K562 (cell line): ENCODE measurements at regions not wholly inside any gene's neighbourhood (a gene's known extent, or its start where the extent isn't known, plus 50 kb on each side); places are given as distances from the start of the nearest gene placed in this dataset.

Experiments
- BCOR ChIP-seq: fragments of 450-650 bp; IDR thresholded peaks from 2 replicates; pipeline ENCODE4 v1.6.1; 2016
- BRCA1 ChIP-seq, 2 experiments: fragments of 450-650 bp in 1 of 2; sonication (generic) in 1 of 2; formaldehyde crosslinking in 1 of 2; IDR thresholded peaks; 2 replicates each; pipeline versions ENCODE4 v1.5.0 to v1.6.1; 2017 to 2020; ENCODE audit warnings: mild to moderate bottlenecking in 1 of 2, missing genetic modification reagents in 1 of 2
- CEBPG ChIP-seq, 3 experiments: fragments of 200-800 bp in 1 of 3; sonication (Bioruptor generic) in 1 of 3; sonication (generic) in 1 of 3; formaldehyde crosslinking in 1 of 3; IDR thresholded peaks in 2 of 3; conservative IDR thresholded peaks in 1 of 3; 2 replicates each; pipeline versions ENCODE4 v1.6.1 to v1.8.0; 2016 to 2022; ENCODE audit warnings: missing compliant biosample characterization in 2 of 3, missing genetic modification characterization in 2 of 3, mild to moderate bottlenecking in 1 of 3, missing genetic modification reagents in 1 of 3
- GATAD2B ChIP-seq: fragments of 450-650 bp; IDR thresholded peaks from 2 replicates; pipeline ENCODE4 v1.6.1; 2017; ENCODE audit warnings: mild to moderate bottlenecking, borderline replicate concordance
- HMGN3 ChIP-seq: IDR thresholded peaks from 2 replicates; pipeline ENCODE4 v1.6.1; 2011; ENCODE audit warnings: borderline replicate concordance, low read depth, mild to moderate bottlenecking, mixed read lengths, low read length; ENCODE audit not compliant: insufficient read length; ENCODE audit errors: extremely low read depth
- HSF4 ChIP-seq: fragments of 250-450 bp; sonication (Bioruptor Pico); IDR thresholded peaks from 2 replicates; pipeline ENCODE4 v2.1.2; 2022; ENCODE audit warnings: mild to moderate bottlenecking, moderate library complexity, borderline replicate concordance
- ID3 ChIP-seq, 2 experiments: fragments of 250-450 bp in 1 of 2; fragments of 450-650 bp in 1 of 2; sonication (Bioruptor Pico) in 1 of 2; IDR thresholded peaks; 2 replicates each; pipeline versions ENCODE4 v1.6.1 to v1.8.0; 2016 to 2021; ENCODE audit warnings: mild to moderate bottlenecking in 2 of 2, moderate library complexity in 2 of 2, missing compliant biosample characterization in 1 of 2, missing genetic modification characterization in 1 of 2
- MTA2 ChIP-seq: fragments of 450-650 bp; IDR thresholded peaks from 2 replicates; pipeline ENCODE4 v1.6.1; 2016; ENCODE audit warnings: low read depth
- NCOA1 ChIP-seq: fragments of 450-650 bp; IDR thresholded peaks from 2 replicates; pipeline ENCODE4 v1.6.1; 2016; ENCODE audit warnings: low read depth
- NR2F6 ChIP-seq: fragments of 450-650 bp; formaldehyde crosslinking; IDR thresholded peaks from 2 replicates; pipeline ENCODE4 v1.4.0; 2020; ENCODE audit warnings: mild to moderate bottlenecking
- OTX1 ChIP-seq: fragments of 450-650 bp; formaldehyde crosslinking; IDR thresholded peaks from 2 replicates; pipeline ENCODE4 v1.4.0; 2022; ENCODE audit warnings: mild to moderate bottlenecking
- PHB2 ChIP-seq: fragments of 450-650 bp; IDR thresholded peaks from 2 replicates; pipeline ENCODE4 v1.6.1; 2017; ENCODE audit warnings: low read depth
- SRSF7 ChIP-seq: fragments of 200-400 bp; formaldehyde crosslinking; optimal IDR thresholded peaks from 2 replicates; pipeline ENCODE3; 2017; ENCODE audit warnings: mild to moderate bottlenecking, low read depth, low read length
- THRAP3 ChIP-seq: fragments of 450-650 bp; IDR thresholded peaks from 2 replicates; pipeline ENCODE4 v1.6.1; 2016; ENCODE audit warnings: mild to moderate bottlenecking, inconsistent platforms, borderline replicate concordance
- ZMIZ1 ChIP-seq, 2 experiments: fragments of 150-350 bp in 1 of 2; IDR thresholded peaks; 2 replicates each; pipeline ENCODE4 v1.6.1; 2012 to 2016; ENCODE audit warnings: low read depth in 2 of 2, low read length in 2 of 2, mild to moderate bottlenecking in 1 of 2, moderate library complexity in 1 of 2
- TF ChIP-seq, protein P1 (sequence below): fragments of 250-450 bp; sonication (Bioruptor Pico); IDR thresholded peaks from 2 replicates; pipeline ENCODE4 v1.8.0; 2021; ENCODE audit warnings: moderate library complexity, mild to moderate bottlenecking, inconsistent platforms
- TF ChIP-seq, protein P2 (sequence below): fragments of 450-650 bp; IDR thresholded peaks from 2 replicates; pipeline ENCODE4 v1.7.1; 2018; ENCODE audit warnings: mild to moderate bottlenecking, low read depth; ENCODE audit not compliant: partially characterized antibody
- TF ChIP-seq, protein P3 (sequence below): fragments of 450-650 bp; formaldehyde crosslinking; IDR thresholded peaks from 2 replicates; pipeline ENCODE4 v1.4.0; 2022; ENCODE audit warnings: mild to moderate bottlenecking, moderate library complexity

DNA sequence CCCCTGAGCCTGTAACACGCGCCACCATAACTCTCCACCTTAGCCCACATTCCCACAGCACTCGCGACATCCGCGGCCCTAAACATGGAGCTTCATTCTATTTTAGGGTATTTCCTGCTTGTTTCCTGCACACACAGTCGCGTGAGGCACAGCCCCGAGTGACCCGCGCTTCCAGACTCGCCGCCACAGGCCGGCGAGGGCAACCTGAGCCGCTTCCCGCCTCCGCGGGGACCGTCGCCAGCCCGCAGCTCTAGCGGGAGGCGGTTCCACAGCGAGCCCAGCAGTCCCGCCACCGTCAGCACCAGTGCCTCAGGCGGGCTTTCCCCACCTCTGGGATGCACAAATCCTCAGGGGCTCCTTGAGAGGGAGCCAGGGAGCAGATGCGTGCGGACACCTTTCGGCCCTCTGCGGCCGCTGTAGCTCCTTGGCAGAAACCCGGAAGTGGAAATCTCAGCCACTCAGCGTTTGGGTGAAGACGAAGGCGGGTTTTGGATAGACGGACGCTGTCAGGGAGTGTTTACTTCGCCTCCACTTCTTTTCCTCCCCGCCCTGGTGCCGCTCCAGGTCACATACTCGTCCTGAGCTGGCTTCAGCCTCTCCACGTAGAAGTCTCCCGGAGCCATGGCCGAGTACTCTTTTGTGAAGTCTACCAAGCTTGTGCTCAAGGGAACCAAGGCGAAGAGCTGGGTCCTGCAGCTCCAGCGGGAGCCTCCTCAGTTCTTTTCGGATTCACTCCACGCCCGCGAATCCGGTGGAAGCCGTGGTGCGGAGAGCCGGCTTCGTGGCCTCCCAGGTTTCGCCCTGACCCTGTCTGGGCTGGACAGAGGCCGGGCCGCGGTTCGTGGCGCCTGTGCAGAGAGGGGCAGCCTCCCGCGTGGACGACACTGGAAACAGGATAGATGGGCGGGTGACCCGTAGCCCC, 2177.4 kb upstream of the DEFB115 start (continued):
- TF ChIP-seq NCOA1 = no peak
- no peak for TF ChIP-seq MTA2
- no peak for TF ChIP-seq GATAD2B
- no peak for TF ChIP-seq CEBPG (CRISPR knock-in tag; IDR thresholded peaks at IDR 0.05)
- no peak for TF ChIP-seq CEBPG (tag; conservative IDR thresholded peaks at IDR 0.05 in 1 of 2, IDR thresholded peaks at IDR 0.05 in 1 of 2)
- no peak for TF ChIP-seq HSF4 (CRISPR knock-in tag)
- no peak for TF ChIP-seq HMGN3
- no peak for TF ChIP-seq BRCA1 (IDR thresholded peaks at IDR 0.05)
- no peak for TF ChIP-seq BRCA1 (CRISPR knock-in tag; IDR thresholded peaks at IDR 0.05)
- no peak for TF ChIP-seq SRSF7
- no peak for TF ChIP-seq ID3 (CRISPR knock-in tag; IDR thresholded peaks at IDR 0.05)
- no peak for TF ChIP-seq ID3 (tag; IDR thresholded peaks at IDR 0.05)
- TF ChIP-seq, protein P1, sequence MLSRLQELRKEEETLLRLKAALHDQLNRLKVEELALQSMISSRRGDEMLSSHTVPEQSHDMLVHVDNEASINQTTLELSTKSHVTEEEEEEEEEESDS (CRISPR knock-in tag) = no peak
- TF ChIP-seq, protein P2, sequence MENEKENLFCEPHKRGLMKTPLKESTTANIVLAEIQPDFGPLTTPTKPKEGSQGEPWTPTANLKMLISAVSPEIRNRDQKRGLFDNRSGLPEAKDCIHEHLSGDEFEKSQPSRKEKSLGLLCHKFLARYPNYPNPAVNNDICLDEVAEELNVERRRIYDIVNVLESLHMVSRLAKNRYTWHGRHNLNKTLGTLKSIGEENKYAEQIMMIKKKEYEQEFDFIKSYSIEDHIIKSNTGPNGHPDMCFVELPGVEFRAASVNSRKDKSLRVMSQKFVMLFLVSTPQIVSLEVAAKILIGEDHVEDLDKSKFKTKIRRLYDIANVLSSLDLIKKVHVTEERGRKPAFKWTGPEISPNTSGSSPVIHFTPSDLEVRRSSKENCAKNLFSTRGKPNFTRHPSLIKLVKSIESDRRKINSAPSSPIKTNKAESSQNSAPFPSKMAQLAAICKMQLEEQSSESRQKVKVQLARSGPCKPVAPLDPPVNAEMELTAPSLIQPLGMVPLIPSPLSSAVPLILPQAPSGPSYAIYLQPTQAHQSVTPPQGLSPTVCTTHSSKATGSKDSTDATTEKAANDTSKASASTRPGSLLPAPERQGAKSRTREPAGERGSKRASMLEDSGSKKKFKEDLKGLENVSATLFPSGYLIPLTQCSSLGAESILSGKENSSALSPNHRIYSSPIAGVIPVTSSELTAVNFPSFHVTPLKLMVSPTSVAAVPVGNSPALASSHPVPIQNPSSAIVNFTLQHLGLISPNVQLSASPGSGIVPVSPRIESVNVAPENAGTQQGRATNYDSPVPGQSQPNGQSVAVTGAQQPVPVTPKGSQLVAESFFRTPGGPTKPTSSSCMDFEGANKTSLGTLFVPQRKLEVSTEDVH = no peak
- TF ChIP-seq OTX1 (CRISPR knock-in tag) = no peak
- TF ChIP-seq, protein P3, sequence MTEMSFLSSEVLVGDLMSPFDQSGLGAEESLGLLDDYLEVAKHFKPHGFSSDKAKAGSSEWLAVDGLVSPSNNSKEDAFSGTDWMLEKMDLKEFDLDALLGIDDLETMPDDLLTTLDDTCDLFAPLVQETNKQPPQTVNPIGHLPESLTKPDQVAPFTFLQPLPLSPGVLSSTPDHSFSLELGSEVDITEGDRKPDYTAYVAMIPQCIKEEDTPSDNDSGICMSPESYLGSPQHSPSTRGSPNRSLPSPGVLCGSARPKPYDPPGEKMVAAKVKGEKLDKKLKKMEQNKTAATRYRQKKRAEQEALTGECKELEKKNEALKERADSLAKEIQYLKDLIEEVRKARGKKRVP (CRISPR knock-in tag) = no peak
- no peak for TF ChIP-seq THRAP3
- no peak for TF ChIP-seq ZMIZ1 (IDR thresholded peaks at IDR 0.05; ENCODE audit: low read depth in 2 of 2, low read length in 2 of 2)
- no peak for TF ChIP-seq NR2F6 (CRISPR knock-in tag)
- TF ChIP-seq BCOR = no peak
- TF ChIP-seq PHB2 = no peak
